Sigmoid colon (tissue), 6 donors: ENCODE measurements at regions not wholly inside any gene's neighbourhood (a gene's known extent, or its start where the extent isn't known, plus 50 kb on each side); places are given as distances from the start of the nearest gene placed in this dataset.

Experiments used
- DNase-seq: peaks from one replicate; pipeline ENCODE4 v3.0.0-alpha.2; 2019
- H3K27ac ChIP-seq, 4 donors: fragments of 200-600 bp; sonication (generic); one replicate each; pipeline ENCODE4 v1.5.1; 2016 to 2019; ENCODE audit warnings: mild to moderate bottlenecking in 1 of 4
- H3K27me3 ChIP-seq, 3 donors: fragments of 200-600 bp; sonication (generic); one replicate each; pipeline ENCODE4 v1.5.1; 2019; ENCODE audit warnings: mild to moderate bottlenecking in 1 of 3
- H3K36me3 ChIP-seq, 4 donors: fragments of 200-600 bp; sonication (generic); one replicate each; pipeline ENCODE4 v1.5.1; 2016 to 2019
- H3K4me1 ChIP-seq, 4 donors: fragments of 200-600 bp; sonication (generic); one replicate each; pipeline ENCODE4 v1.5.1; 2017 to 2019
- H3K4me3 ChIP-seq, 4 donors: fragments of 200-600 bp; sonication (generic); one replicate each; pipeline ENCODE4 v1.5.1; 2017 to 2019; ENCODE audit warnings: mild to moderate bottlenecking in 2 of 4, moderate library complexity in 1 of 4
- H3K9me3 ChIP-seq, 4 donors: fragments of 200-600 bp in 3 of 4; sonication (generic) in 3 of 4; one replicate each; pipeline versions ENCODE4 v1.5.1 to v1.6.1; 2013 to 2019
- EP300 ChIP-seq, 4 donors: sonication (generic); formaldehyde crosslinking; IDR thresholded peaks; one replicate each; pipeline ENCODE4 v1.6.1; 2017; ENCODE audit warnings: antibody characterized with exemption in 4 of 4
- POLR2A ChIP-seq, 2 donors: fragments of 450-650 bp; IDR thresholded peaks; one replicate each; pipeline ENCODE4 v1.6.1; 2016; ENCODE audit warnings: antibody characterized with exemption in 2 of 2, mild to moderate bottlenecking in 2 of 2, moderate library complexity in 2 of 2
- POLR2AphosphoS5 ChIP-seq, 4 donors: sonication (generic); formaldehyde crosslinking; IDR thresholded peaks; one replicate each; pipeline ENCODE4 v1.6.1; 2017; ENCODE audit warnings: antibody characterized with exemption in 4 of 4
- WGBS, 2 donors: extraction: QIAGEN DNeasy Blood & Tissue Kit; methylation state at CpG; one replicate each; pipeline ENCODE4 v1.1.7; 2013; 5-methylcytosine and 5-hydroxymethylcytosine counted together
- intact Hi-C: fragments of 100-400 bp; cut with DNase I; formaldehyde crosslinking; loops from one replicate; pipeline ENCODE4 v1.15.1; 2023
- TF ChIP-seq, protein P1 (sequence below), 4 experiments: fragments of 450-650 bp in 3 of 4; fragments of 200-600 bp in 1 of 4; IDR thresholded peaks; one replicate each; pipeline ENCODE4 v1.5.1; 2016 to 2019; ENCODE audit warnings: antibody characterized with exemption in 4 of 4, mild to moderate bottlenecking in 3 of 4, moderate library complexity in 2 of 4
- donor health status: healthy with polysubstance abuse.
- donor health status: healthy.

DNA sequence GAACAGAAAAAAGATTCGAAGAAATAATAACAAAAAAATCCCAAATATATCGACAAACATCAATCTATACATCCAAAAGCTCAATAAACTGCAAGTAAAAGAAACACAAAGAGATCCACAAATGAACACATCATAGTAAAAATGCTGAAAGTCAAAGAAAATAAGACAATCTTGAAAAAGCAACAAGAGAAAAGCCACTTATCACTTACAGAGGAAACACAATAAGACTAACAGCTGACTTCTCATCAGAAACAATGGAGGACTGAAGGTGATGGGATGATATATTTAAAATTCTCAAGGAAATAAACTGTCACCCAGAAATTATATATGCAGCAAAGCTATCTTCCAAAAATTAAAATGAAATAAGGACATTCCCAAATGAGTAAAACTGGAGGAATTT, 140.3 kb downstream of the NDUFA10 start:
- TF ChIP-seq, protein P1, sequence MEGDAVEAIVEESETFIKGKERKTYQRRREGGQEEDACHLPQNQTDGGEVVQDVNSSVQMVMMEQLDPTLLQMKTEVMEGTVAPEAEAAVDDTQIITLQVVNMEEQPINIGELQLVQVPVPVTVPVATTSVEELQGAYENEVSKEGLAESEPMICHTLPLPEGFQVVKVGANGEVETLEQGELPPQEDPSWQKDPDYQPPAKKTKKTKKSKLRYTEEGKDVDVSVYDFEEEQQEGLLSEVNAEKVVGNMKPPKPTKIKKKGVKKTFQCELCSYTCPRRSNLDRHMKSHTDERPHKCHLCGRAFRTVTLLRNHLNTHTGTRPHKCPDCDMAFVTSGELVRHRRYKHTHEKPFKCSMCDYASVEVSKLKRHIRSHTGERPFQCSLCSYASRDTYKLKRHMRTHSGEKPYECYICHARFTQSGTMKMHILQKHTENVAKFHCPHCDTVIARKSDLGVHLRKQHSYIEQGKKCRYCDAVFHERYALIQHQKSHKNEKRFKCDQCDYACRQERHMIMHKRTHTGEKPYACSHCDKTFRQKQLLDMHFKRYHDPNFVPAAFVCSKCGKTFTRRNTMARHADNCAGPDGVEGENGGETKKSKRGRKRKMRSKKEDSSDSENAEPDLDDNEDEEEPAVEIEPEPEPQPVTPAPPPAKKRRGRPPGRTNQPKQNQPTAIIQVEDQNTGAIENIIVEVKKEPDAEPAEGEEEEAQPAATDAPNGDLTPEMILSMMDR (IDR thresholded peaks at IDR 0.05), result no peak
- TF ChIP-seq EP300 (IDR thresholded peaks at IDR 0.05), result no peak
- TF ChIP-seq POLR2AphosphoS5 (IDR thresholded peaks at IDR 0.05), result no peak
- TF ChIP-seq POLR2A (IDR thresholded peaks at IDR 0.05), result no peak
- Histone ChIP-seq H3K27ac (no peak overlapping the region), H3K4me1 (peaks cover 0 to 10% (median 3%) of the 10 kb centered on the region in 4 donors), H3K36me3 (no peaks in the 10 kb centered on the region), H3K4me3 (no peak overlapping the region), H3K9me3 (peaks cover 0 to 15% (median 6%) of the 10 kb centered on the region in 4 donors), H3K27me3 (no peaks in the 10 kb centered on the region)
- WGBS, 2 donors, result 95 to 98% methylated on average over 2 of the region's 2 CpGs
- DNase-seq, result no peak
- intact Hi-C loops, result loop anchor here (10.0 kb wide), 1 partner anchor 480 kb away; the partner anchor contains the start of gene HDAC4

GRCh38 chr2:239884051-239884405, 141.1 kb downstream of the NDUFA10 start:
- no peak for DNase-seq
- Histone ChIP-seq H3K4me1 (peaks cover 0 to 10% (median 3%) of the 10 kb centered on the region in 4 donors), H3K36me3 (no peaks in the 10 kb centered on the region), H3K9me3 (peaks cover 0 to 15% (median 6%) of the 10 kb centered on the region in 4 donors), H3K4me3 (no peak overlapping the region), H3K27ac (no peak overlapping the region), H3K27me3 (no peaks in the 10 kb centered on the region)
- no peak for TF ChIP-seq POLR2A (IDR thresholded peaks at IDR 0.05)
- TF ChIP-seq EP300 (IDR thresholded peaks at IDR 0.05), result no peak
- no peak for TF ChIP-seq POLR2AphosphoS5 (IDR thresholded peaks at IDR 0.05)
- TF ChIP-seq, protein P1 (IDR thresholded peaks at IDR 0.05), result no peak
- intact Hi-C loops, result loop anchor here (10.0 kb wide), 1 partner anchor 479 kb away; the partner anchor contains the start of gene HDAC4
- 93 to 94% methylated on average over 5 of the region's 5 CpGs for WGBS, 2 donors

DNA sequence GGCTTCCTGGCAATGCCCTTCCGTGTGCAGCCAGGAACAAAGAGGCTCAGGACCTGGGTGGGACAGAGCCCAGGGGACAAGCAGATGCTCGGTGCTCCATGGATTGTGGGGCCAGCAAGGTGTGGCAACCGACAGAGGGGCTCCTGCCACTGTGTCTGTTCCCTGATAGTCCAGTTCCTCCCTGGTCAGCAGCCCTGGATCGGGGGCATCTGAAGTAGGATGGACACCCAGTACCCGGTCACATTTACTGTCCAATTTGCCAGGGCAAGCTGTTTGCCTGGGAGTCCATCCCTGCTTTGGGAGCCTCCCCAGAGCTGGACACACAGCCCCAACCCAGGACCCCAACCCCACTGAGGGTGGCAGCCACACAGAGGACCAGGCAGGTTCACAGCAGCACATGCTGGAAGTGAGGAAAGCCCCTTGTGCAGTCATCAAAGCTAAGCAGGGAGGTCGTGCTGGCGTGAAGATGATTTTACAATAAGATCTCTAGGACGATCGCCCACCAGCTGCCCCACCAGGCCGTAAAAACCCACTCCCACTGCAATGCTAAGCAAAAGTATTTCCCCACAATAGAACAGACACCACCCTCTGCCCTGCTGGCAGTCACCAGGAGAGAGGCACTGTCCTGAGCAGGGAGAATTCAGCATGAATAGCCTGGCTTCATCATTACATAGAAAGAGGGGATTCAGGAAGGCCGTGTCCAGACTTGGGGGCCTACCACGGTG, 141.7 kb downstream of the NDUFA10 start:
- 87 to 92% methylated on average over 12 of the region's 12 CpGs for WGBS, 2 donors
- Histone ChIP-seq H3K4me3 (no peak overlapping the region), H3K4me1 (peaks cover 0 to 10% (median 3%) of the 10 kb centered on the region in 4 donors), H3K27ac (no peak overlapping the region), H3K9me3 (peaks cover 0 to 15% (median 6%) of the 10 kb centered on the region in 4 donors), H3K36me3 (no peaks in the 10 kb centered on the region), H3K27me3 (no peaks in the 10 kb centered on the region)
- intact Hi-C loops, result loop anchor here (10.0 kb wide), 1 partner anchor 479 kb away; the partner anchor contains the start of gene HDAC4
- DNase-seq, result no peak
- TF ChIP-seq, protein P1 (IDR thresholded peaks at IDR 0.05), result no peak
- TF ChIP-seq POLR2A (IDR thresholded peaks at IDR 0.05), result no peak
- TF ChIP-seq EP300 (IDR thresholded peaks at IDR 0.05), result no peak
- no peak for TF ChIP-seq POLR2AphosphoS5 (IDR thresholded peaks at IDR 0.05)

GRCh38 chr2:239882781-239883180, 142.4 kb downstream of the NDUFA10 start:
- Histone ChIP-seq H3K4me3 (no peak overlapping the region), H3K4me1 (peaks cover 0 to 10% (median 3%) of the 10 kb centered on the region in 4 donors), H3K9me3 (peaks cover 0 to 15% (median 6%) of the 10 kb centered on the region in 4 donors), H3K27ac (no peak overlapping the region), H3K27me3 (no peaks in the 10 kb centered on the region), H3K36me3 (no peaks in the 10 kb centered on the region)
- intact Hi-C loops, result loop anchor here (1.0 to 10.0 kb wide), 2 partner anchors 478 to 847 kb away; partner anchors contain the start of gene HDAC4
- DNase-seq, result no peak
- TF ChIP-seq, protein P1 (IDR thresholded peaks at IDR 0.05), result no peak
- TF ChIP-seq POLR2AphosphoS5 (IDR thresholded peaks at IDR 0.05) (no peak), EP300 (IDR thresholded peaks at IDR 0.05) (no peak), POLR2A (IDR thresholded peaks at IDR 0.05) (no peak)
- WGBS, 2 donors, result 79 to 86% methylated on average over 4 of the region's 4 CpGs
